NB4 (cell line): ENCODE measurements at regions not wholly inside any gene's neighbourhood (a gene's known extent, or its start where the extent isn't known, plus 50 kb on each side); places are given as distances from the start of the nearest gene placed in this dataset.

ENCODE experiments used
- POLR2A ChIP-seq: IDR thresholded peaks from 2 replicates; pipeline ENCODE4 v1.6.1; 2011; ENCODE audit warnings: mild to moderate bottlenecking; ENCODE audit not compliant: insufficient read length; ENCODE audit errors: extremely low read depth
- TF ChIP-seq, protein P1 (sequence below): IDR thresholded peaks from one replicate; pipeline ENCODE4 v1.5.1; 2012; ENCODE audit warnings: low read depth, low read length

DNA sequence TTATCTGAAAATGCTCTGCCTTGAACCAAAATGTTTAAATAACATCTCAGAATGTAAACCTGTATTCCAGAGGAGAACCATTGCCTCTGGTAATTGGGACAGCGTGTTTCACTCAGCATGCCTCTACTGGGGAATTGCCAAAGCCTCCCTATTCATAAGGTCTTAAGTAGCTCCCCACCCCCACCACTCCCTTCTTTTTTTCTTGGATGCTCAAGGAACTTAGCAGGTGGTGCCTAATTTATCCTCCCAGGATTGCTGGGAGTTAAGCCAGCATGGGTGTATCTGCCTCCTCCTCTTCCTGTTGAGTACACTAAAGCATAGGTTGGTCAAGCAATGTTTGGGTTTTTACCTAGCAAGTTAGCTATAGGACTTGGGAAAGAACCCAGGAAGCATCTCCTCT, 220.2 kb downstream of the DMAC1 start:
- TF ChIP-seq, protein P1, sequence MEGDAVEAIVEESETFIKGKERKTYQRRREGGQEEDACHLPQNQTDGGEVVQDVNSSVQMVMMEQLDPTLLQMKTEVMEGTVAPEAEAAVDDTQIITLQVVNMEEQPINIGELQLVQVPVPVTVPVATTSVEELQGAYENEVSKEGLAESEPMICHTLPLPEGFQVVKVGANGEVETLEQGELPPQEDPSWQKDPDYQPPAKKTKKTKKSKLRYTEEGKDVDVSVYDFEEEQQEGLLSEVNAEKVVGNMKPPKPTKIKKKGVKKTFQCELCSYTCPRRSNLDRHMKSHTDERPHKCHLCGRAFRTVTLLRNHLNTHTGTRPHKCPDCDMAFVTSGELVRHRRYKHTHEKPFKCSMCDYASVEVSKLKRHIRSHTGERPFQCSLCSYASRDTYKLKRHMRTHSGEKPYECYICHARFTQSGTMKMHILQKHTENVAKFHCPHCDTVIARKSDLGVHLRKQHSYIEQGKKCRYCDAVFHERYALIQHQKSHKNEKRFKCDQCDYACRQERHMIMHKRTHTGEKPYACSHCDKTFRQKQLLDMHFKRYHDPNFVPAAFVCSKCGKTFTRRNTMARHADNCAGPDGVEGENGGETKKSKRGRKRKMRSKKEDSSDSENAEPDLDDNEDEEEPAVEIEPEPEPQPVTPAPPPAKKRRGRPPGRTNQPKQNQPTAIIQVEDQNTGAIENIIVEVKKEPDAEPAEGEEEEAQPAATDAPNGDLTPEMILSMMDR: no peak
- TF ChIP-seq POLR2A: no peak
